GM12892 (cell line): ENCODE measurements at regions not wholly inside any gene's neighbourhood (a gene's known extent, or its start where the extent isn't known, plus 50 kb on each side); places are given as distances from the start of the nearest gene placed in this dataset.

Experiments
- DNase-seq: peaks from one replicate; pipeline ENCODE4 v3.0.0; 2011; ENCODE audit not compliant: insufficient read length
- FAIRE-seq: peaks from 2 replicates; lab custom pipeline; 2011; peaks lifted over from hg19 to GRCh38; lab: Jason Lieb, UNC
- POLR2A ChIP-seq: IDR thresholded peaks from 2 replicates; pipeline ENCODE4 v1.6.1; 2011; ENCODE audit warnings: low read depth, low read length, control low read depth
- POLR2AphosphoS5 ChIP-seq: IDR thresholded peaks from 2 replicates; pipeline ENCODE4 v1.6.1; 2011; ENCODE audit warnings: low read depth, low read length, control low read depth
- TAF1 ChIP-seq: IDR thresholded peaks from 2 replicates; pipeline ENCODE4 v1.6.1; 2011; ENCODE audit warnings: low read depth, mild to moderate bottlenecking, control low read depth, low read length, borderline replicate concordance

GRCh38 chr22:27614650-27615007 lies 186.9 kb downstream of the MN1 start:
- TF ChIP-seq POLR2AphosphoS5 (no peak), TAF1 (no peak), POLR2A (no peak)
- DNase-seq, result no peak
- FAIRE-seq, result no peak

- FAIRE-seq (no peak), DNase-seq (no peak)
- TF ChIP-seq POLR2AphosphoS5 (no peak), TAF1 (no peak), POLR2A (no peak)
These were observed 186.1 kb downstream of the MN1 start for GRCh38 chr22:27615408-27615807.

- TF ChIP-seq TAF1 (no peak), POLR2AphosphoS5 (no peak), POLR2A (no peak)
- FAIRE-seq (no peak), DNase-seq (no peak)
These were observed 185.5 kb downstream of the MN1 start for GRCh38 chr22:27616033-27616432.

- no peak for DNase-seq
- no peak for FAIRE-seq
- TF ChIP-seq POLR2AphosphoS5 (no peak), TAF1 (no peak), POLR2A (no peak)
These were observed 184.2 kb downstream of the MN1 start for GRCh38 chr22:27617214-27617881.

- FAIRE-seq (no peak), DNase-seq (no peak)
- TF ChIP-seq TAF1 (no peak), POLR2AphosphoS5 (no peak), POLR2A (no peak)
These were observed 181.0 kb downstream of the MN1 start for GRCh38 chr22:27620367-27621154.

- no peak for FAIRE-seq
- no peak for TF ChIP-seq POLR2A
- TF ChIP-seq POLR2AphosphoS5, result no peak
- TF ChIP-seq TAF1, result no peak
These were observed 180.0 kb downstream of the MN1 start for GRCh38 chr22:27621486-27622070.

GRCh38 chr22:27624042-27624441 lies 177.5 kb downstream of the MN1 start:
- FAIRE-seq, result no peak
- TF ChIP-seq POLR2A, result no peak
- TF ChIP-seq POLR2AphosphoS5, result no peak
- no peak for TF ChIP-seq TAF1
- DNase-seq, result no peak

More at GRCh38 chr22:27621486-27622070, 180.0 kb downstream of the MN1 start:
- DNase-seq, result no peak

- TF ChIP-seq POLR2AphosphoS5, result no peak
- TF ChIP-seq POLR2A, result no peak
- no peak for TF ChIP-seq TAF1
- FAIRE-seq, result no peak
- no peak for DNase-seq
These were observed 176.9 kb downstream of the MN1 start for GRCh38 chr22:27624705-27625104.

- TF ChIP-seq POLR2A, result no peak
- TF ChIP-seq POLR2AphosphoS5, result no peak
- TF ChIP-seq TAF1, result no peak
- FAIRE-seq (no peak), DNase-seq (no peak)
These were observed 175.5 kb downstream of the MN1 start for GRCh38 chr22:27625769-27626674.

GRCh38 chr22:27626675-27627443 lies 174.7 kb downstream of the MN1 start:
- DNase-seq (no peak), FAIRE-seq (no peak)
- TF ChIP-seq POLR2A (no peak), POLR2AphosphoS5 (no peak), TAF1 (no peak)

GRCh38 chr22:27627444-27627833 lies 174.1 kb downstream of the MN1 start:
- FAIRE-seq, result no peak
- no peak for DNase-seq
- TF ChIP-seq POLR2AphosphoS5 (no peak), TAF1 (no peak), POLR2A (no peak)
